ENCODE measurements at regions not wholly inside any gene's neighbourhood (a gene's known extent, or its start where the extent isn't known, plus 50 kb on each side); places are given as distances from the start of the nearest gene placed in this dataset.

DNA sequence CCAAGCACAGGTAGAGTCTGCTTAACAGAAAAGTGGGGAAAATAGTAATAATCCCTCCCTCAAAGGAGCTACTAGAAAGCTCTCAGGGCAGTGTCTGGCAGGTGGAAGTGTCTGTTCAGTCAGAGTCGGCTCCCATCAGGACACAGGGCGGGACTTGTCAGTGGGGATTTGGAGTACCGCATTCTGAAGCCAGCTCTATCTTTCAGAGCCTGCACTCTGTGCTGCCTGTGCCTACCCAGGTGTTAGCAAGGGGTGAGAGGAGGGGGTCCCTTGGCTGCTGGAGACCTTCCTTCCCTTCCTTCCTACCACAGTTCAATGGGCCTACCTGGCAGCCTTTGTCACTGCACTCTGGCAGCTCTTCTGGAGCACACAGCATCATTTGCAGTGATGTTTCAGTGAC is 615.5 kb downstream of the AJAP1 start:
- ATAC-seq (ENCODE audit: low FRiP score): no peak
- TF ChIP-seq, protein P1, sequence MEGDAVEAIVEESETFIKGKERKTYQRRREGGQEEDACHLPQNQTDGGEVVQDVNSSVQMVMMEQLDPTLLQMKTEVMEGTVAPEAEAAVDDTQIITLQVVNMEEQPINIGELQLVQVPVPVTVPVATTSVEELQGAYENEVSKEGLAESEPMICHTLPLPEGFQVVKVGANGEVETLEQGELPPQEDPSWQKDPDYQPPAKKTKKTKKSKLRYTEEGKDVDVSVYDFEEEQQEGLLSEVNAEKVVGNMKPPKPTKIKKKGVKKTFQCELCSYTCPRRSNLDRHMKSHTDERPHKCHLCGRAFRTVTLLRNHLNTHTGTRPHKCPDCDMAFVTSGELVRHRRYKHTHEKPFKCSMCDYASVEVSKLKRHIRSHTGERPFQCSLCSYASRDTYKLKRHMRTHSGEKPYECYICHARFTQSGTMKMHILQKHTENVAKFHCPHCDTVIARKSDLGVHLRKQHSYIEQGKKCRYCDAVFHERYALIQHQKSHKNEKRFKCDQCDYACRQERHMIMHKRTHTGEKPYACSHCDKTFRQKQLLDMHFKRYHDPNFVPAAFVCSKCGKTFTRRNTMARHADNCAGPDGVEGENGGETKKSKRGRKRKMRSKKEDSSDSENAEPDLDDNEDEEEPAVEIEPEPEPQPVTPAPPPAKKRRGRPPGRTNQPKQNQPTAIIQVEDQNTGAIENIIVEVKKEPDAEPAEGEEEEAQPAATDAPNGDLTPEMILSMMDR (IDR thresholded peaks at IDR 0.05): no peak
- DNase-seq (ENCODE audit: low spot score): no peak

DNA sequence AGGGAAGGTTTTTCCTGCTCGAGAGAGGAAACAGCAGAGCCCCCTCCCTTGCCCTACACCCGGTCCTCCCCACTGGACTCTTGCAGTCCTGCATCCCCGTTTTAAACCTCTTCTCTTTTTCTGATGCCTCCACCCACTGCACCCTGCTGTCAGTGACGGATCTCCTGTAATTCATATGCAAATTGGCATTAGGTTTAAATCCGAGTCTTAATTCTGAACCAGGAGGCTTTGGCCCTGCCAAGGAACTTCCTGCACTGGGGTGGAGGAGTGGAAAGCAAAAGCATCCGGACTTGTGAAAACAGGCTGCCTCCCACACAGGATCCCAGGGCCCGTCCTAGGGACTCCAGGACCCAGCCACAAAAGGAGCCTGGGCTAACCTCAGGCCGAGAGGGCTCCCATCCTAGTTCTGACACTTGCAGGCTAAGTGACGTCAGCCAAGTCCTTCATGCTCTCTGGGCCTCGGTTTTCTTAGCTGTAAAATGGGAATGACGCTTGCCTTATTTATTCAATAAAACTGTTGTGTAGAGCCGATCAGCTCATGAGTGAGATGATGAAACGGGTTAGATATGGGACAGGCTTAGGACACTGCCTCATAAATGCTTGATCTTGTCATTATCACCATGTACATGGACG is 613.3 kb downstream of the AJAP1 start:
- DNase-seq (ENCODE audit: low spot score) (no peak), ATAC-seq (ENCODE audit: low FRiP score) (no peak)
- TF ChIP-seq, protein P1 (IDR thresholded peaks at IDR 0.05): no peak

DNA sequence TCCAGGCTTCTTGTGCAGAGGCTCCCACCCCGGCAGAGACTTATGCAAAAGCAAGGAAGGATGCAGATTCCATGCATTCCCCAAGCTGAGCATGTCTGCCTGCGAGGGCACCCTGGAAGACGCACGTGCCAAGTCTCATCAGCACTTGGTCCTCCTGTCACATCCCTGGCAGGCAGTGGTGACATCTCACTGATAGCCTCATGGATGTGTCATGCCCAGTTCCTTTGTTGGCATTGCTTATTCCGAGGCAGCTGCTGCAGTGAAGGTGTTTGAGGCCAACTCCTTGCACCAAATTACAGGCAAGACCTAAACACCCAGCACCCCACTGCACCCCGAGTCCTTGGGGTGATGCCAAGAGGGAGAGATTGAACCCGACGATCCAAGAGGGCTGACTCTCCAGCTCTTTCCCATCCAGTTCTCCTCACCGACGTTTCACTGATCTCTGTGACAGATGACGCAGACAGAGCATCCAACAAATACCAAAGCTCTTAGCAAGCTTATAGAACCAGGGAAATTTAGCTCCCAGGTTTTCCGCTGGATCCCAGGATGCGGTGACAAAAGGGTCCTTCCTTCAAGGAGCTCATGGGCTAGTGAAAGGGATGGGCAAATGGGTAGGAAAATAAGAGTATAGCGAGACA is 611.1 kb downstream of the AJAP1 start:
- DNase-seq (ENCODE audit: low spot score) (no peak), ATAC-seq (ENCODE audit: low FRiP score) (no peak)
- TF ChIP-seq, protein P1 (IDR thresholded peaks at IDR 0.05): no peak

DNA sequence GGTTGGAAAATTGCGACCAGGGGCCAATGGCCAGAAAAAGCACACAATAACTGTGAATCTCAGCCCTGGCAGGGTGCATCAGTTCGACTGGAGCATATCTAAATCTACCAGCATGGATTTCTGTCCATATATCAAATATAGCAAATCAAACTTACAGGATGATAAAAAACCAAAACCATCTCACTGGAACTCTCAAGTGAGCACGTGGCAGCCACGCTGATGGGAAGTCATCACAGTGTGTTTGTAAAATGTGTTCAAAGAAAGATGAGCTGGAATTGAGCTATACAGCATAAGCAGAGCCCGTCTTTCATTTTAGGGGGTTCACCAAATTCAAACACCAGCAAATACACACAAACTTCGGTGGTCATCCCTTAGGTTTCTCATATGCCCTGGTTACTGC is 610.1 kb downstream of the AJAP1 start:
- TF ChIP-seq, protein P1 (IDR thresholded peaks at IDR 0.05): no peak
- ATAC-seq (ENCODE audit: low FRiP score): no peak
- no peak for DNase-seq (ENCODE audit: low spot score)

DNA sequence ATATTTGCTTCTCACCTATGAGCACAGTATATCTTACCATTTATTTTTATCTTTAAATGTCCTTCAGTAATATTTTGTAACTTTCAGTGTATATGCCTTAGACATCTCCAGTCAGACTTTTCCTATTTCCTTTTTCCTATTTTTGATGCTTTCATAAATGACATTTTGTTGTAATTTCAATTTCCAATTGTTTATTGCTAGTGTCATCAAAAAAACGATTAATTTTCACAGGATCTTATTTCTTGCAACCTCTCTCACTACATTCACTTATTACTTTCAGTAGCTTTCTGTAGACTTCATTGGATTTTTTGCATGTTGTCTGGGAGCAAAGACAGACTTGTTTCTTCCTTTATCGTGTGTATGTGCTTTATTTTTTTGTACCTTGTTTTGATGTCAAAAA is 602.4 kb downstream of the AJAP1 start:
- ATAC-seq (ENCODE audit: low FRiP score) (no peak), DNase-seq (ENCODE audit: low spot score) (no peak)
- TF ChIP-seq, protein P1 (IDR thresholded peaks at IDR 0.05): no peak

DNA sequence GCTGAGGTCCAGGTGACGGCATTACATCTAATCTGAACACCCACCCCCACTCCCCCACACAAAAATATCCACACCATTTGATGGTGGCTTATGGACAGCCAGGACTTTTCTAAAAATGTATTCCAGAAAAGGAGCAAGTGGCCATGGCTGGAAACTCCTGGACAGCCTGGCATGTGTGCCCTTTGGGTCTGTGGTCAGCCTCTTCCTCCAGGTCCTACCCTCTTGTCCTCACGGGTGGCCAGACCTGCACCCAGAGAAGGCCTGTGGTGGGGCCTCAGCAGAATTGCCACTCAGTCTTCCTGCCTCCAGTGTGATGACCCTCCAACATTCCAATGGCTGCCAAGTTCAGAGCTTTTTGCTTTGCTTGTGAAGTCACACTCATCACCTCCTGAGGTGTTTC is 600.6 kb downstream of the AJAP1 start:
- TF ChIP-seq, protein P1 (IDR thresholded peaks at IDR 0.05): no peak
- ATAC-seq (ENCODE audit: low FRiP score) (no peak), DNase-seq (ENCODE audit: low spot score) (no peak)

DNA sequence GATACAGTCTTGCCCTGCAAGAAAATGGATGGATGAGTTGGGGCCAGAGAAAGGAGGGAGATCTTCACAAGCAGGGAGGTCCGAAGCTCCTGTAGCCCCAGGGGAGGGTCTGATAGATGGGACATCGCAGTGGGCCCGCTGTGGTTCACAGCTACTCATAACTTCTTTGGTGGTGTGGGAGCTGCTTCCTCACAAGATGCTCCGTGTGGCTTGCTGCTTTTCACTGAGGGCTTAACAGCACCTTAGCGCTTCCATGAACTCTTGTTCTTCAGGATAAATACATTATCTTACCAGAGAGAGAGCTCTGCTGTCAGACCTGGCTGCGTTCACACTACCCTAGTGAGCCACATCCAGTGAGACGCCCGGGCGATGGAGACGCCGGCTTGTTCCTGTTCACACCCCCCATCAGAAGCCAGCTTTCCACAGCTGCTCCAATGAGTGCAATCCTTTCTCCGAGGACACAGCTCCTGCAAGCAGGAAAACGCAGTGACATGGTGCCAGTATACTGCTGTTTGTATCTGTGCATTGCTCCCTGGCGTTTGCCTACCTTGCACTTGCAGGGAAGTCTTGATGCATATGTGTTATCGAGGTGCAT is 599.8 kb downstream of the AJAP1 start:
- no peak for DNase-seq (ENCODE audit: low spot score)
- TF ChIP-seq, protein P1 (IDR thresholded peaks at IDR 0.05): no peak
- ATAC-seq (ENCODE audit: low FRiP score): no peak

Data from omental fat pad (tissue), 3 donors.